H1 (cell line): ENCODE measurements at regions not wholly inside any gene's neighbourhood (a gene's known extent, or its start where the extent isn't known, plus 50 kb on each side); places are given as distances from the start of the nearest gene placed in this dataset.

Source experiments
- CTCF ChIA-PET: fragments of 300-600 bp; sonication (Branson Sonifier 250); formaldehyde crosslinking; loops from one replicate; lab custom pipeline; 2021; ENCODE audit not compliant: partially characterized antibody; lab: Charles Lee
- POLR2A ChIA-PET: fragments of 300-600 bp; sonication (Branson Sonifier 250); formaldehyde crosslinking; loops from one replicate; lab custom pipeline; 2021; ENCODE audit warnings: inconsistent platforms; ENCODE audit not compliant: partially characterized antibody; lab: Charles Lee
- DNase-seq, 2 experiments: peaks; one replicate each; pipeline versions ENCODE4 v3.0.0 to v3.0.0-alpha.2; 2010 to 2022; ENCODE audit warnings: low spot score in 2 of 2, low read depth in 1 of 2, mixed read lengths in 1 of 2
- FAIRE-seq: peaks from 2 replicates; lab custom pipeline; 2011; peaks lifted over from hg19 to GRCh38; lab: Jason Lieb, UNC
- H2AFZ ChIP-seq: 2 replicates; pipeline ENCODE4 v1.8.1; 2012; ENCODE audit warnings: low read length, inconsistent platforms
- H2AK5ac ChIP-seq: 2 replicates; pipeline ENCODE4 v1.6.1; 2013; ENCODE audit warnings: low read depth, low read length
- H2BK120ac ChIP-seq: replicated peaks from 2 replicates; pipeline ENCODE3; 2013; ENCODE audit warnings: low read depth, low read length, inconsistent platforms
- H2BK12ac ChIP-seq: 2 replicates; pipeline ENCODE4 v1.6.1; 2013; ENCODE audit warnings: low read depth, low read length
- H2BK15ac ChIP-seq: 2 replicates; pipeline ENCODE4 v1.6.1; 2013; ENCODE audit warnings: low read length
- H2BK20ac ChIP-seq: 2 replicates; pipeline ENCODE4 v1.6.1; 2013; ENCODE audit warnings: low read length
- H2BK5ac ChIP-seq: 2 replicates; pipeline ENCODE4 v1.6.1; 2013; ENCODE audit warnings: low read depth, low read length
- H3K14ac ChIP-seq: 2 replicates; pipeline ENCODE4 v1.6.1; 2013; ENCODE audit warnings: inconsistent platforms; ENCODE audit not compliant: insufficient read length
- H3K18ac ChIP-seq: 2 replicates; pipeline ENCODE4 v1.6.1; 2013; ENCODE audit warnings: low read length; ENCODE audit errors: extremely low read depth
- H3K23ac ChIP-seq: 2 replicates; pipeline ENCODE4 v1.6.1; 2013; ENCODE audit warnings: inconsistent platforms; ENCODE audit not compliant: insufficient read length
- H3K23me2 ChIP-seq: 2 replicates; pipeline ENCODE4 v1.6.1; 2013; ENCODE audit warnings: low read depth, low read length
- H3K27ac ChIP-seq: 2 replicates; pipeline ENCODE4 v1.6.1; 2011; ENCODE audit warnings: low read depth, low read length, inconsistent platforms
- H3K27me3 ChIP-seq, 4 experiments: replicated peaks in 1 of 4; 1 replicate in 1 of 4; 2 replicates in 3 of 4; pipeline versions ENCODE4 v1.6.1 to v1.8.1; 2011 to 2013; ENCODE audit warnings: low read length in 3 of 4, mild to moderate bottlenecking in 3 of 4, inconsistent platforms in 2 of 4, mixed read lengths in 2 of 4, moderate library complexity in 1 of 4; ENCODE audit not compliant: control insufficient read depth in 3 of 4, insufficient read depth in 3 of 4; ENCODE audit errors: extremely low read depth in 1 of 4
- H3K36me3 ChIP-seq, 4 experiments: 2 replicates each; pipeline versions ENCODE4 v1.6.1 to v1.8.1; 2011 to 2013; ENCODE audit warnings: mild to moderate bottlenecking in 4 of 4, low read length in 3 of 4, moderate library complexity in 2 of 4, control low read depth in 1 of 4, inconsistent platforms in 1 of 4; ENCODE audit not compliant: insufficient read depth in 4 of 4, control insufficient read depth in 2 of 4
- H3K4ac ChIP-seq: replicated peaks from 2 replicates; pipeline ENCODE3; 2013; ENCODE audit warnings: low read length, low read depth, mixed read lengths, inconsistent platforms; ENCODE audit not compliant: insufficient read length
- H3K4me1 ChIP-seq, 4 experiments: replicated peaks in 1 of 4; 1 replicate in 1 of 4; 2 replicates in 3 of 4; pipeline versions ENCODE4 v1.6.1 to v1.8.1; 2011 to 2013; ENCODE audit warnings: low read length in 3 of 4, inconsistent platforms in 2 of 4, mixed read lengths in 1 of 4; ENCODE audit not compliant: insufficient read depth in 4 of 4, control insufficient read depth in 3 of 4
- H3K4me2 ChIP-seq, 2 experiments: 2 replicates each; pipeline versions ENCODE4 v1.6.1 to v1.8.1; 2011 to 2013; ENCODE audit warnings: low read depth in 2 of 2, low read length in 2 of 2, control low read depth in 1 of 2, inconsistent platforms in 1 of 2, mild to moderate bottlenecking in 1 of 2; ENCODE audit not compliant: insufficient read depth in 1 of 2
- H3K4me3 ChIP-seq, 4 experiments: fragments of 200-600, 300-600 bp in 1 of 4; sonication (generic), shearing (Covaris generic), sonication (Bioruptor Twin) in 1 of 4; 2 replicates each; pipeline versions ENCODE4 v1.5.1 to v1.8.1; 2011 to 2016; ENCODE audit warnings: low read length in 4 of 4, low read depth in 3 of 4, control low read depth in 2 of 4, inconsistent platforms in 2 of 4, mild to moderate bottlenecking in 2 of 4, mixed read lengths in 1 of 4, moderate library complexity in 1 of 4; ENCODE audit not compliant: insufficient read depth in 2 of 4; ENCODE audit errors: extremely low read depth in 1 of 4
- H3K56ac ChIP-seq: replicated peaks from 2 replicates; pipeline ENCODE3; 2013; ENCODE audit warnings: low read depth, mild to moderate bottlenecking, mixed read lengths, low read length, inconsistent platforms; ENCODE audit not compliant: insufficient read length
- H3K79me1 ChIP-seq: 2 replicates; pipeline ENCODE4 v1.6.1; 2013; ENCODE audit warnings: low read depth, low read length, control low read depth
- H3K79me2 ChIP-seq, 2 experiments: 2 replicates each; pipeline versions ENCODE4 v1.6.1 to v1.8.1; 2012 to 2013; ENCODE audit warnings: low read length in 2 of 2, mild to moderate bottlenecking in 2 of 2, inconsistent platforms in 1 of 2; ENCODE audit not compliant: insufficient read depth in 2 of 2, control insufficient read depth in 1 of 2
- H3K9ac ChIP-seq, 4 experiments: replicated peaks in 1 of 4; 1 replicate in 1 of 4; 2 replicates in 3 of 4; pipeline versions ENCODE4 v1.6.1 to v1.8.1; 2011 to 2013; ENCODE audit warnings: low read depth in 3 of 4, low read length in 3 of 4, control low read depth in 2 of 4, mild to moderate bottlenecking in 2 of 4, moderate library complexity in 2 of 4, inconsistent platforms in 1 of 4; ENCODE audit errors: extremely low read depth in 1 of 4
- H3K9me3 ChIP-seq, 2 experiments: 2 replicates each; pipeline versions ENCODE4 v1.6.1 to v1.8.1; 2012 to 2013; ENCODE audit warnings: mild to moderate bottlenecking in 2 of 2, moderate library complexity in 2 of 2, control low read depth in 1 of 2, inconsistent platforms in 1 of 2, low read depth in 1 of 2, low read length in 1 of 2, mixed read lengths in 1 of 2; ENCODE audit not compliant: insufficient read depth in 2 of 2
- H4K20me1 ChIP-seq, 2 experiments: replicated peaks in 1 of 2; 2 replicates each; pipeline versions ENCODE3 to v1.8.1; 2011 to 2013; ENCODE audit warnings: inconsistent platforms in 2 of 2, low read length in 2 of 2, mild to moderate bottlenecking in 1 of 2; ENCODE audit not compliant: insufficient read depth in 2 of 2, control insufficient read depth in 1 of 2
- H4K5ac ChIP-seq: 2 replicates; pipeline ENCODE4 v1.6.1; 2013; ENCODE audit warnings: low read length, low read depth, mixed read lengths, inconsistent platforms; ENCODE audit not compliant: insufficient read length
- H4K8ac ChIP-seq: 2 replicates; pipeline ENCODE4 v1.8.0; 2013; ENCODE audit warnings: mild to moderate bottlenecking, moderate library complexity, low read length, inconsistent platforms; ENCODE audit not compliant: insufficient read depth; ENCODE audit errors: extremely low read depth
- H4K91ac ChIP-seq: replicated peaks from 2 replicates; pipeline ENCODE3; 2013; ENCODE audit warnings: low read length, mixed read lengths, inconsistent platforms; ENCODE audit not compliant: insufficient read length
- BRCA1 ChIP-seq: IDR thresholded peaks from 2 replicates; pipeline ENCODE4 v1.6.1; 2012; ENCODE audit warnings: low read depth, low read length, improper control_type of control experiment
- CBX5 ChIP-seq: fragments of 300-800, 300-1000 bp; sonication (generic); IDR thresholded peaks from 2 replicates; pipeline ENCODE4 v1.7.1; 2016; ENCODE audit warnings: antibody characterized with exemption, low read length, low read depth
- CREB1 ChIP-seq: IDR thresholded peaks from 2 replicates; pipeline ENCODE4 v1.6.1; 2012; ENCODE audit warnings: inconsistent platforms
- EP300 ChIP-seq, 2 experiments: IDR thresholded peaks; 1 replicate in 1 of 2; 2 replicates in 1 of 2; pipeline ENCODE4 v1.6.1; 2011 to 2012; ENCODE audit warnings: low read depth in 2 of 2, low read length in 2 of 2, mild to moderate bottlenecking in 2 of 2, borderline replicate concordance in 1 of 2, inconsistent platforms in 1 of 2, moderate library complexity in 1 of 2
- POLR2A ChIP-seq, 2 experiments: IDR thresholded peaks; 1 replicate in 1 of 2; 2 replicates in 1 of 2; pipeline ENCODE4 v1.6.1; 2011; ENCODE audit warnings: low read depth in 2 of 2, low read length in 2 of 2, mild to moderate bottlenecking in 2 of 2; ENCODE audit errors: control extremely low read depth in 1 of 2
- SP4 ChIP-seq: IDR thresholded peaks from 2 replicates; pipeline ENCODE4 v1.6.1; 2012; ENCODE audit warnings: low read length, inconsistent platforms
- TBP ChIP-seq: IDR thresholded peaks from 2 replicates; pipeline ENCODE4 v1.6.1; 2011; ENCODE audit warnings: low read depth, low read length, improper control_type of control experiment
- WGBS, 2 experiments: shearing (Covaris generic) in 1 of 2; methylation state at CpG; one replicate each; pipeline versions ENCODE4 v1.1.6 to v1.1.7; 2013 to 2015; ENCODE audit warnings: low lambda C conversion rate in 2 of 2, mixed read lengths in 2 of 2, inconsistent platforms in 1 of 2, low coverage in 1 of 2, missing lambda C conversion rate in 1 of 2; ENCODE audit not compliant: insufficient replicate concordance in 2 of 2, insufficient coverage in 1 of 2, insufficient read length in 1 of 2; ENCODE audit errors: extremely low coverage in 1 of 2, missing lambda C conversion rate in 1 of 2; 5-methylcytosine and 5-hydroxymethylcytosine counted together

DNA sequence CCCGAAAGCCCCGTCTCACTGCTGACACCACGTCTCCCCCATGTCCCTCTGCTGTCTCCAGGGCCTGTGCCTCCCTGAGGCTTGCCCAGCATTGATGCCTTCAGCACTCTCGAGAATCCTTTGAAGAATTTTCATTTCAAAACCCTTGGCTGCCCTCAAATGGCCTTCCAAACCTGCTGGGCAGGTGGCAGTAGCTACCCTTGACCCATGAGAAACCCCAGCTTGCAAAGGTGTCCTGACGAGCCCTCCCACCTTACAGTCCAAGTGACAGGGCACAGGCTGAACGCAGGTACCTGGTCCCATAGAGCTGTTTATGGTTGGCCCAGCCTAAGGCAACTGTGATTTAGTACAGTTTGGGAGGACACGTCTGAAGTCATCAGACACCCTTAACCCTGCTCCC, 97.2 kb upstream of the SPIN1 start:
- H3K4me2 ChIP-seq, result no peak overlapping the region
- no peak overlapping the region for H3K56ac ChIP-seq
- no peak overlapping the region for H2BK120ac ChIP-seq
- H2BK15ac ChIP-seq, result no peak overlapping the region
- H2AFZ ChIP-seq, result no peak overlapping the region
- no peak overlapping the region for H4K8ac ChIP-seq
- no peak overlapping the region for H3K4ac ChIP-seq
- no peak overlapping the region for H2BK5ac ChIP-seq
- H3K4me1 ChIP-seq, result no peaks in the 10 kb centered on the region; a peak in 1 of 7 replicates
- DNase-seq (no peak), FAIRE-seq (no peak)
- TF ChIP-seq EP300 (IDR thresholded peaks at IDR 0.05; ENCODE audit: borderline replicate concordance in 1 of 2, low read depth in 2 of 2, low read length in 2 of 2) (no peak), CBX5 (no peak), POLR2A (IDR thresholded peaks at IDR 0.05; ENCODE audit: control extremely low read depth in 1 of 2, low read depth in 2 of 2, low read length in 2 of 2) (no peak), TBP (no peak), BRCA1 (no peak), CREB1 (no peak), SP4 (no peak)
- H3K27ac ChIP-seq, result no peak overlapping the region
- H3K9me3 ChIP-seq, result no peaks in the 10 kb centered on the region
- H2BK20ac ChIP-seq, result no peak overlapping the region
- no peak overlapping the region for H3K4me3 ChIP-seq
- H3K79me2 ChIP-seq, result no peaks in the 10 kb centered on the region
- no peak overlapping the region for H3K23ac ChIP-seq
- no peak overlapping the region for H4K91ac ChIP-seq
- H2AK5ac ChIP-seq, result no peak overlapping the region
- no peak overlapping the region for H3K18ac ChIP-seq
- H3K14ac ChIP-seq, result no peak overlapping the region
- H2BK12ac ChIP-seq, result no peak overlapping the region
- H4K5ac ChIP-seq, result no peak overlapping the region
- H3K9ac ChIP-seq, result no peak overlapping the region
- H3K23me2 ChIP-seq, result no peaks in the 10 kb centered on the region
- ChIA-PET POLR2A (interaction anchor here (1.1 kb wide), 1 partner anchor 9 kb away, joined by 3 read pairs; no protein-coding TSS in a partner anchor), CTCF (interaction anchor here (1.5 kb wide), 1 partner anchor 12 kb away, joined by 3 read pairs; no protein-coding TSS in a partner anchor)
- WGBS, 2 experiments, result 83% methylated on average over 7 of the region's 7 CpGs; no CpG with 5 or more reads in 1 of the 2 experiments
- no peaks in the 10 kb centered on the region for H3K27me3 ChIP-seq
- H3K36me3 ChIP-seq, result no peaks in the 10 kb centered on the region
- no peaks in the 10 kb centered on the region for H4K20me1 ChIP-seq
- H3K79me1 ChIP-seq, result no peaks in the 10 kb centered on the region
